Muscle layer of duodenum (tissue), 2 donors: ENCODE measurements at regions not wholly inside any gene's neighbourhood (a gene's known extent, or its start where the extent isn't known, plus 50 kb on each side); places are given as distances from the start of the nearest gene placed in this dataset.

ENCODE experiments used
- H3K27ac ChIP-seq: one replicate; pipeline ENCODE4 v1.7.0; 2013; ENCODE audit warnings: mild to moderate bottlenecking, low read length
- H3K27me3 ChIP-seq: one replicate; pipeline ENCODE4 v1.7.0; 2013; ENCODE audit warnings: low read depth, mild to moderate bottlenecking, control low read depth, low read length
- H3K36me3 ChIP-seq, 2 donors: one replicate each; pipeline ENCODE4 v1.7.0; 2013; ENCODE audit warnings: low read length in 2 of 2, control low read depth in 1 of 2, mild to moderate bottlenecking in 1 of 2; ENCODE audit not compliant: insufficient read depth in 2 of 2, control insufficient read depth in 1 of 2
- H3K4me1 ChIP-seq, 2 donors: one replicate each; pipeline ENCODE4 v1.7.0; 2013; ENCODE audit warnings: low read length in 2 of 2, mild to moderate bottlenecking in 2 of 2, control low read depth in 1 of 2, moderate library complexity in 1 of 2; ENCODE audit not compliant: insufficient read depth in 2 of 2, control insufficient read depth in 1 of 2
- H3K4me3 ChIP-seq, 2 donors: one replicate each; pipeline ENCODE4 v1.7.0; 2013; ENCODE audit warnings: low read length in 2 of 2, low read depth in 1 of 2, mild to moderate bottlenecking in 1 of 2
- H3K9me3 ChIP-seq, 2 donors: one replicate each; pipeline ENCODE4 v1.7.0; 2013; ENCODE audit warnings: low read length in 2 of 2, control low read depth in 1 of 2, mild to moderate bottlenecking in 1 of 2; ENCODE audit not compliant: control insufficient read depth in 1 of 2
- donor health status: healthy.

- Histone ChIP-seq H3K4me3 (no peak overlapping the region), H3K9me3 (no peaks in the 10 kb centered on the region), H3K36me3 (no peaks in the 10 kb centered on the region), H3K4me1 (no peaks in the 10 kb centered on the region), H3K27ac (no peak overlapping the region), H3K27me3 (no peaks in the 10 kb centered on the region)
These were observed 62.9 kb downstream of the NHLRC3 start for GRCh38 chr13:39100996-39101738.

DNA sequence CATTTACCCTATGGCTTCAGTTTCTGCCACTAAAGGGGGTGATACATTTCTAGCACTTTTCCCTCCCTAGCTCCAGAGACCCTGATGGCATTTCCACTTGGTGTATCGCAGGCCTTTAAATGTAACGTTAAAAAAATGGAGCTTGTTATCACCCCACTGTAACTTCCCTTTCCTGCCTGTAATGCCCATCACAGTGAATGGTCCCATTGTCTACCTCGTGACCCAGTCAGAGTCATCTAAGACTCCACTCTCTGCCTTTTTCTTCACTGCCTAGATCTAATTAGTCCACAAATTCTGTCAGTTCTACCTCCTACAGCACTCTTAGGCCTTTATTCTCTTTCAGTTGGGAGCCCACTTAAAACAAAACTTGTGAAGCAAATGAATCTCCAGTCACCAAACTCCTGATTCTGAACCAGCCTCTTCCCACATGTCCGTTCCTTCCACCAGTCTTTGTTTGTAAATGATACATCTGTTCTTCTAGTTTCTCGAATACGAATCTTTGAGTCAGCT is 64.8 kb downstream of the NHLRC3 start:
- H3K36me3 ChIP-seq: no peaks in the 10 kb centered on the region
- no peaks in the 10 kb centered on the region for H3K4me1 ChIP-seq
- no peak overlapping the region for H3K27ac ChIP-seq
- H3K27me3 ChIP-seq: no peaks in the 10 kb centered on the region
- H3K9me3 ChIP-seq: no peaks in the 10 kb centered on the region
- no peak overlapping the region for H3K4me3 ChIP-seq

GRCh38 chr13:39105110-39105509 is 66.9 kb downstream of the NHLRC3 start:
- Histone ChIP-seq H3K36me3 (no peaks in the 10 kb centered on the region), H3K27me3 (no peaks in the 10 kb centered on the region), H3K4me3 (no peak overlapping the region), H3K27ac (no peak overlapping the region), H3K4me1 (no peaks in the 10 kb centered on the region), H3K9me3 (no peaks in the 10 kb centered on the region)

- H3K36me3 ChIP-seq: no peaks in the 10 kb centered on the region
- no peak overlapping the region for H3K27ac ChIP-seq
These were observed 68.2 kb downstream of the NHLRC3 start for GRCh38 chr13:39106216-39107005.

DNA sequence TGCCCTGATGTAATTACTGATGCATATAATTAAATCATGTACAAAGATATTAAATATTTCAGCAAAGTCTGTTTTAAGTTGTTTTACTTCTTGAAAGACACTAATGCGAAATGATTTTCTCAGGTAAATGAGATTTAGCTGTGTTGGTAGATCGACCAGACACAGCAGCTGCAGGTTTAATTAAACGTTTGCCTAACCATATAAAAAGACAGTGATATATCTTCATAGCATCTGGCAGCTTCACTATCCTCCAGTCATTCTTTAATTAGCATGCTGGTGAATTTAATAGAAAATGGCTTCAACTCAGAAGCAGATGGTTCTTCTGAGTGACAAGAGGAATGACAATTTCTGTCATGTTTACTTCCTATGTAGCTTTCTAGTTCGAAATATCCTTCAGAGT is 69.3 kb downstream of the NHLRC3 start:
- Histone ChIP-seq H3K9me3 (no peaks in the 10 kb centered on the region), H3K27ac (no peak overlapping the region), H3K4me3 (no peak overlapping the region), H3K4me1 (no peaks in the 10 kb centered on the region), H3K27me3 (no peaks in the 10 kb centered on the region), H3K36me3 (no peaks in the 10 kb centered on the region)

More at GRCh38 chr13:39106216-39107005, 68.2 kb downstream of the NHLRC3 start:
- Histone ChIP-seq H3K27me3 (no peaks in the 10 kb centered on the region), H3K4me3 (no peak overlapping the region), H3K9me3 (no peaks in the 10 kb centered on the region), H3K4me1 (no peaks in the 10 kb centered on the region)

DNA sequence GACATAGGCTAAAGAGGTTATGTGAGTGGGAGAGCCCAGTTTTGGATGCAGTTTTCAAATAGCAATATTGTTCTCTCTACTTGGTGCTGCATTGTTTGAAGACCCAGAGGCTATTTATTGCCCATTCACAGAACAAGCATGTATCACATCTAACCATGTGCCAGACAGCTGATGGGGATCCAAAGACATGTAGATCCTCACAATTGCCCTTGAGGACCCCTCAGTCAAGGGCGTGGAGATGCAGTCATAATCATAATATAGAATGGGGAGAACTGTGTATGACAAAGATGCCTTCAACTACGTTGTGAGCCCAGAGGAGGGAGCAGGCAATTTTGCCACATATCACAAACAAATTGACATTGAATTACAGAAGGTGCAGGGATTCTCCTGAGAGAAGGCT is 70.5 kb downstream of the NHLRC3 start:
- H3K4me1 ChIP-seq: no peaks in the 10 kb centered on the region
- H3K27me3 ChIP-seq: no peaks in the 10 kb centered on the region
- H3K36me3 ChIP-seq: no peaks in the 10 kb centered on the region
- peaks cover 0 to 3% of the 10 kb centered on the region in 2 donors for H3K9me3 ChIP-seq
- no peak overlapping the region for H3K4me3 ChIP-seq
- no peak overlapping the region for H3K27ac ChIP-seq

DNA sequence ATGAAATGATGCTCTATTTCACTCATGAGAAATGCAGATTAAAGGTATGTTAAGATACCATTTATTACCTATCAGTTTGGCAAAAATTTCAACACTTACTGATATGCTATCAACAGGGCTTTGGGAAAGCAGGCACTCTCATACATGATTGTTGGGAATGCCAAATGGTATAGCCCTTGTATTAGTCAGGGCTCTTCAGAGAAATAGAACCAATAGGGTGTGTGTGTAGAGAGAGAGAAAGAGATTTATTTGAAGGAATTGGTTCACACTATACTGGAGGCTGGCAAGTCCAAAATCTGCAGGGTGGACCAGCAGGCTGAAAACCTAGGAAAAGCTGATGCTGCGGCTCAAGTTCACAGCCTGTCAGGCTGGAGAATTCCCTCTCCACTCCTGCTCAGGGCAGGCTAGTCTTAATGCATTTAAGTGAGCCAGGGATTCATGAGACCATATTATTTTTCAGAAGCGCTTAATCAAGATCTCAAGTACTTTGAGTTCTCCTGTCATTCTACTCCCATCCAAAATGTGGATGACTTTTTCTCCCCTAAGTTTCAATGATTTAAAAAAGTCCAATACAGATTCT is 72.4 kb downstream of the NHLRC3 start:
- H3K4me3 ChIP-seq: no peak overlapping the region
- H3K4me1 ChIP-seq: no peaks in the 10 kb centered on the region

DNA sequence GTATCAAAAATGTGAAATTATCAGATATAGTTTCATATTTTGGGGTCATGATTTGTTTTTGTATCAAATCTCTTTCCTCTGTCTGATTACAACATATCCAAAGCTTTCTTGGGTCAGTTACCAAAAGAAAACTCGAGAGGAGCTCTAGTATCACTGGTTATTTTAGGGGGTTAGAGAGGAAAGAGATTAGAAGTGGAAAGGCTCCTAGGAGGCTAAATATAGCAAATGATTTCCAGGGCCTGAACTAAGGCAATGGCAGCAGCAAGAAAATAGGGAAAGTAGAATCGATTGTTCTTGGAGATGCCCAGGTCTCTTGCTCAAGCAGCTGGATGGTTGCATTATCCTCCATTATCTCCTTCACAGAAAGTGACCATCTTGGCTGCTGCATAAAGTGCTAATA is 72.9 kb downstream of the NHLRC3 start:
- no peaks in the 10 kb centered on the region for H3K27me3 ChIP-seq
- H3K36me3 ChIP-seq: no peaks in the 10 kb centered on the region
- no peak overlapping the region for H3K27ac ChIP-seq
- no peaks in the 10 kb centered on the region for H3K4me1 ChIP-seq
- no peak overlapping the region for H3K4me3 ChIP-seq
- peaks cover 0 to 3% of the 10 kb centered on the region in 2 donors for H3K9me3 ChIP-seq

More for the DNA sequence above, 72.4 kb downstream of the NHLRC3 start:
- no peaks in the 10 kb centered on the region for H3K27me3 ChIP-seq
- peaks cover 0 to 3% of the 10 kb centered on the region in 2 donors for H3K9me3 ChIP-seq
- H3K36me3 ChIP-seq: no peaks in the 10 kb centered on the region
- H3K27ac ChIP-seq: no peak overlapping the region

DNA sequence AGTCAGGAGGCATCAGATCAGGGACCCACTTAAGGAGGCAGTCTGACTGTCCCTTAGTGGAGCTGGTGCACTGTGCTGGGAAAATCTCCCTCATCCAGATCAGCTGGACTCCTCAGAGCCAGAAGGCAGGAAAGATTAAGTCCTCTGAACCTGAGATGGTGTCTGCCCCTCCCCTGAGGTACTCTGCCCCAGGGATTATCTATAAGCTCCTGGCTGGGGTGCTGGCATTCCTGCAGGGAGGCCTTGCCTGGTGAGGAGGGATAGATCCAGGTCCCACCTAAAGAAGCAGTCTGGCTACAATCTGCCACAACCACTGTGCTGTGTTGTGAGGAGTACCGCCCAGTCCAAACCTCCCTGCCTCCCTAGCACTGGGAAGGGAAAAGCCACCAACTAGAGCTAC is 81.2 kb downstream of the NHLRC3 start:
- Histone ChIP-seq H3K9me3 (no peaks in the 10 kb centered on the region), H3K4me3 (no peak overlapping the region), H3K36me3 (no peaks in the 10 kb centered on the region), H3K4me1 (no peaks in the 10 kb centered on the region), H3K27me3 (no peaks in the 10 kb centered on the region), H3K27ac (no peak overlapping the region)

- no peaks in the 10 kb centered on the region for H3K27me3 ChIP-seq
- H3K27ac ChIP-seq: no peak overlapping the region
- no peaks in the 10 kb centered on the region for H3K9me3 ChIP-seq
- H3K36me3 ChIP-seq: no peaks in the 10 kb centered on the region
- no peak overlapping the region for H3K4me3 ChIP-seq
- H3K4me1 ChIP-seq: no peaks in the 10 kb centered on the region
These were observed 85.3 kb downstream of the NHLRC3 start for GRCh38 chr13:39123578-39123977.

- H3K9me3 ChIP-seq: no peaks in the 10 kb centered on the region
- no peaks in the 10 kb centered on the region for H3K4me1 ChIP-seq
- H3K36me3 ChIP-seq: no peaks in the 10 kb centered on the region
- no peak overlapping the region for H3K27ac ChIP-seq
- H3K4me3 ChIP-seq: no peak overlapping the region
- H3K27me3 ChIP-seq: no peaks in the 10 kb centered on the region
These were observed 91.0 kb downstream of the NHLRC3 start for GRCh38 chr13:39129213-39129612.
